ENCODE measurements at regions not wholly inside any gene's neighbourhood (a gene's known extent, or its start where the extent isn't known, plus 50 kb on each side); places are given as distances from the start of the nearest gene placed in this dataset.

GRCh38 chr22:22122348-22123117, 122.1 kb upstream of the VPREB1 start:
- TF ChIP-seq CTCF (IDR thresholded peaks at IDR 0.05; ENCODE audit: insufficient read depth, low read length) (no peak), POLR2AphosphoS5 (IDR thresholded peaks at IDR 0.05; ENCODE audit: low read depth) (no peak), GABPA (IDR thresholded peaks at IDR 0.05; ENCODE audit: low read depth) (no peak), REST (IDR thresholded peaks at IDR 0.05; ENCODE audit: insufficient replicate concordance, low read depth) (no peak), SPI1 (IDR thresholded peaks at IDR 0.05; ENCODE audit: borderline replicate concordance, low read depth) (no peak)
